DMS53 (cell line): ENCODE measurements at regions not wholly inside any gene's neighbourhood (a gene's known extent, or its start where the extent isn't known, plus 50 kb on each side); places are given as distances from the start of the nearest gene placed in this dataset.
"Not testable (repeated sequence)": the region's sequence is repeated elsewhere in the genome, so short reads cannot be mapped to it uniquely, and the experiment has no call there.

Experiments used
- DNase-seq: peaks from one replicate; lab custom pipeline; 2025; lab: John Stamatoyannopoulos, UW

GRCh38 chr11:70592641-70593165 is 194.4 kb downstream of the CTTN start:
- DNase-seq, result no peak

- no peak for DNase-seq
These were observed 195.2 kb downstream of the CTTN start for GRCh38 chr11:70593446-70593983.

DNA sequence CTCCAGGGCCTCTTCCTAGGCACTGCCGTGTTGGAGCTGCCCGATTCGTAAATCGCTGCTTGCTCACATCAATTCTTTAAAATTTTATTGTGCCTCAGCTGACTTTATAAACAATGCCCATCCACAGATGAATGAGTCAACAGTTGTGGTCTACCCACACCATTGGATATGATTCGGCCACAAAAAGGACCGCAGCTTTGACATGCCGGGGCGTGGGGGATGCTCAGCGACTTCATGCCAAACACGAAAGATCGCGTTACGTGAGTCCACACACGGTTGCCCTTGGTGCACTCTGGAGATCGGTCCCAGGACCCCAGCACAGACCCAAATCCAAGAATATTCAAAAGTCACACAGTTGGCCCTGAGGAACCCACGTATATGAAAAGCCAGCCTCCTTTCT is 195.7 kb downstream of the CTTN start:
- no peak for DNase-seq

DNA sequence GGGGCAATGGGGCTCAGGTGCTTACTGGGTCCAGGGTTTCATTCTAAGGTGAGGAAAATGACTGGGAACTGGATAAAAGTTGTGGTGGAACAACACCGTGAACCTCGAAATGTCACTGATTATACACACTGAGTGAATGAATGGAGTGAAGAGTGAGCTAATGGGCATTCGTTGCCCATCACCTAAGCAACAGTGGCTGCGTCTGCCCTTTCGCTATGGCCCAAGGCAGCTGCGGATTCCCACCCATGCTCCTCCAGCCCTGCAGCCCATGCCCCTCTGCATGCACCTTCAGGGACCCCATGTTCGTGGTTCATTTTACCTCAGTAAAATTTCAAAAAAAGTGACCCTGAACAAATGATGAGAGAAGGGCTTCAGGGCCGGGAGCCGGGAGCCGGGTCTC is 196.3 kb downstream of the CTTN start:
- DNase-seq, result no peak

GRCh38 chr11:70595016-70595415 is 196.7 kb downstream of the CTTN start:
- DNase-seq, result no peak

DNA sequence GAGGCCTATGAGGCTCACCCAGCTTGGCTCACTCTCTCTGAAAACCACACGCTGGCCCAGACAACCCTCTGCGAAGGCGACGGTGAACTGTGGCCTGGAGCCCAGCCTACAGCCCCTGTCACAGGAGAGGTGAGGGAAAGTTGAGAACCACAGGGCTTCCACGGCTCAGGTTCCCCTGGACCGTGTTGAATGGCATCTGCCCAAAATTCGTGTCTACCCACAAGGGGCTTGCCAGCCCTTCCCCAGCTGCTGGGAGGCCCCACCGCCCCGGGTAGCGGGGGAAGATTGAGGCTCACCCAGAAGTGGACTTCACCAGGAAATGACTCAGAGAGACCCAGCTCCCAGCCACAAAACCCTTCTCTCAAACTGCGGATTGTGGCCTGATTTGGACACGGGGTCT is 197.1 kb downstream of the CTTN start:
- no peak for DNase-seq

GRCh38 chr11:70596091-70596490 is 197.8 kb downstream of the CTTN start:
- DNase-seq, result no peak

GRCh38 chr11:70597006-70597555 is 198.8 kb downstream of the CTTN start:
- no peak for DNase-seq

- DNase-seq, result no peak
These were observed 199.7 kb downstream of the CTTN start for GRCh38 chr11:70597751-70598625.

- not testable (repeated sequence) for DNase-seq
These were observed 202.6 kb downstream of the CTTN start for GRCh38 chr11:70600911-70601415.

DNA sequence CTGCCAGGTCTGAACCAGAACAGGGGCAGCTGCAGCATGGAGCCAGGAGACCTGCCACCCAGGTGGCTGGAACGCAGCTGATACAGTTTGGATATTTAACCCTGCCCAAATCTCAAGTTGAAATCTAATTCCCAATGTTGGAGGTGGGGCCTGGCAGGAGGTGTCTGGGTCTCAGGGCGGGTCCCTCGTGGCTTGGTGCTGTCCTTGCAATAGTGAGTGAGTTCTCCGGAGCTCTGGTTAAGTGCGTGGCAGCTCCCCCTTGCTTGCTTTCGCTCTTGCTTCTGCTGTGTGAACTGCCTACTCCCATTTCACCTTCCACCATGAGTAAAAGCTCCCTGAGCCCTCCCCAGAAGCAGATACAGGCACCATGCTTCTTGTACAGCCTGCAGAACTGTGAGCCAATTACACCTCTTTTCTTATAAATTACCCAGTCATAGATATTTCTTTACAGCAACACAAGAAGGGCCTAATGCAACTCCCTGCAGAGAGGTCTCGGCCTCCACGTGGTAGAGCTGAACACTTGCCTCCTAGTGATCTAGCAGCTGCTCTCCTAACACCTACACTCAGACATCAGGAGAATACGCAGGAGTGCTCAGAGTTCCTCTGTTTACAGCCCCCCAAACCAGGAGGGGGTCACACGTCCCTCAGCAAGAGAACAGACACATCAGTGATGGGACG is 203.7 kb downstream of the CTTN start:
- DNase-seq, result no peak

- DNase-seq, result no peak
These were observed 204.9 kb downstream of the CTTN start for GRCh38 chr11:70603114-70603755.

GRCh38 chr11:70603756-70604211 is 205.5 kb downstream of the CTTN start:
- DNase-seq, result no peak

- no peak for DNase-seq
These were observed 205.9 kb downstream of the CTTN start for GRCh38 chr11:70604221-70604620.

GRCh38 chr11:70604630-70605467 is 206.5 kb downstream of the CTTN start:
- no peak for DNase-seq

GRCh38 chr11:70605468-70605815 is 207.1 kb downstream of the CTTN start:
- no peak for DNase-seq

GRCh38 chr11:70605846-70606245 is 207.5 kb downstream of the CTTN start:
- DNase-seq, result no peak

GRCh38 chr11:70606248-70606950 is 208.1 kb downstream of the CTTN start:
- no peak for DNase-seq

DNA sequence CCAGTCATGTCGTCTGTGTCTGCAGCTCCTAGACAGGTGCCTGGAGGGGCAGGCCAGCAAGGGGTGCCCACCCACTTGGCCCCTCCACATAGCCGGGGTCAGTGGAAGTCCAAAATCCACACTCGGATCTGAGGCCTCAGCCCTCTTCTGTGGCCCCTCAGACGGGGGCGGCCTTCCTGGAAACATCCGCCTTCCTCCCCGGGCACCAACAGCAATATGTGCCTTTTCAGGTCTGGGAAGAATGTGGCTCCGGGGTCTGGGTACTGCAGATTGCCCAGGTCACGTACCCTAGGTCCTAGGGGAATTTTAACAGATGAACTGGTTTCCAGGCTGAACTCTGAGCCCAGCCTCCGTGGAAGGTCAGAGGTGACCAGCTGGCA is 208.6 kb downstream of the CTTN start:
- DNase-seq, result no peak

- no peak for DNase-seq
These were observed 209.2 kb downstream of the CTTN start for GRCh38 chr11:70607561-70607960.
